ENCODE measurements at regions not wholly inside any gene's neighbourhood (a gene's known extent, or its start where the extent isn't known, plus 50 kb on each side); places are given as distances from the start of the nearest gene placed in this dataset.
A peak's percentile ranks its signal among the peaks of the same experiment; 100 is the strongest.

- intact Hi-C loops (cut with DNase I) = no loop called here
- no peaks in the 10 kb centered on the region for H3K4me1 ChIP-seq
Measured at GRCh38 chr22:49195636-49196035, 632.0 kb downstream of the BRD1 start.

DNA sequence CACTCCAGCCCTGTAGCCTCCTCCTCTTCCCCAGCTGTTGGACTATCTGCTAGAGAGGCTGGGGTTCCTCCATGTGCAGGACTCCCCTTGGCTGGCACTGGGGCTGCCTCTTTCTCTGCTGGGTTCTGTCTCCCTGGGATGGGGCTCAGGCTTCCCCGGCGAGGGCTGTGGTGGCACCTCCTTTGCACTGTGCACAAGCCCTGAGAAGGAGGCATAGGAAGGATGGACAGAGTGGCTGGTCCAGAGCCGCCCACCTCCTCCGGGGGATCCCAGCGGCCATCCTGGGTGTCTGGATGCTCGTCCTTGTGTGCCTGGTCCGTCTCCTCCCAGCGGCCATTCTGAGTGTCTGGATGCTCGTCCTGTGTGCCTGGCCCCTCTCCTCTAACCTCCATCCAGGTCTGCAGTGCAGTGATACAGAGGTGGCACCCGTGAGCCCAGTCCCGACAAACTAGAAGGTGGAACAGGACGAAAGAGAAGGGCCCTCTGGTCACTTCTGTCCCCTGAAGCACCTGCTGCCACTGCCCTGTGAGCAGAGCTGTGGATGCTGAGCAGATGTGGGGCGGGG lies 633.7 kb downstream of the BRD1 start:
- Histone ChIP-seq H3K4me1 (no peaks in the 10 kb centered on the region), H3K27ac (no peak overlapping the region), H3K36me3 (no peaks in the 10 kb centered on the region), H3K9me3 (no peaks in the 10 kb centered on the region), H3K27me3 (peaks cover 0 to 42% of the 10 kb centered on the region in 2 donors), H3K4me3 (no peak overlapping the region)
- intact Hi-C loops (cut with DNase I) = no loop called here
- DNase-seq (no peak), ATAC-seq (no peak)
- TF ChIP-seq, protein P1, sequence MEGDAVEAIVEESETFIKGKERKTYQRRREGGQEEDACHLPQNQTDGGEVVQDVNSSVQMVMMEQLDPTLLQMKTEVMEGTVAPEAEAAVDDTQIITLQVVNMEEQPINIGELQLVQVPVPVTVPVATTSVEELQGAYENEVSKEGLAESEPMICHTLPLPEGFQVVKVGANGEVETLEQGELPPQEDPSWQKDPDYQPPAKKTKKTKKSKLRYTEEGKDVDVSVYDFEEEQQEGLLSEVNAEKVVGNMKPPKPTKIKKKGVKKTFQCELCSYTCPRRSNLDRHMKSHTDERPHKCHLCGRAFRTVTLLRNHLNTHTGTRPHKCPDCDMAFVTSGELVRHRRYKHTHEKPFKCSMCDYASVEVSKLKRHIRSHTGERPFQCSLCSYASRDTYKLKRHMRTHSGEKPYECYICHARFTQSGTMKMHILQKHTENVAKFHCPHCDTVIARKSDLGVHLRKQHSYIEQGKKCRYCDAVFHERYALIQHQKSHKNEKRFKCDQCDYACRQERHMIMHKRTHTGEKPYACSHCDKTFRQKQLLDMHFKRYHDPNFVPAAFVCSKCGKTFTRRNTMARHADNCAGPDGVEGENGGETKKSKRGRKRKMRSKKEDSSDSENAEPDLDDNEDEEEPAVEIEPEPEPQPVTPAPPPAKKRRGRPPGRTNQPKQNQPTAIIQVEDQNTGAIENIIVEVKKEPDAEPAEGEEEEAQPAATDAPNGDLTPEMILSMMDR (IDR thresholded peaks at IDR 0.05) = no peak

More at GRCh38 chr22:49195636-49196035, 632.0 kb downstream of the BRD1 start:
- ATAC-seq (no peak), DNase-seq (no peak)
- Histone ChIP-seq H3K36me3 (no peaks in the 10 kb centered on the region), H3K9me3 (no peaks in the 10 kb centered on the region), H3K4me3 (no peak overlapping the region), H3K27me3 (peaks cover 0 to 46% of the 10 kb centered on the region in 2 donors), H3K27ac (no peak overlapping the region)
- TF ChIP-seq, protein P1 (IDR thresholded peaks at IDR 0.05) = no peak

DNA sequence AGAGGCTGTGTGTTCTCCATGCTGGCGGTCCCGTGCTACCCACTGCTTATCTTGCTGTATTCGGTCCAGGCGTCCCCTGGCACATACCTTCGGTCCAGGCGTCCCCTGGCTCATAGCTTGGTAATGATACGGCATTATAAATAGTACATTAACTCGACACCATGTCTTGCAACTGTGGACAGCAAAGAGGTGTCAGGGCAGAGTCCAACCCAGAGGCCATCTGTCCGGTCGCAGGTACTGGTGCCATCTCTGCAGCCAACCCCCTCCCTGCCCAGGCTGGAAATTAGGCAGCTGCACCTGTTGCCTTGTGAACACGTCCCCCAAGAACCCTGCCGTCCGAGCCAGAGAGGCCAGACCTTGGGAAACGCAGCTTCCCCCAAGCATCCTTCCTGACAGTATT lies 634.3 kb downstream of the BRD1 start:
- DNase-seq = no peak
- Histone ChIP-seq H3K27me3 (peaks cover 0 to 38% of the 10 kb centered on the region in 2 donors), H3K4me1 (no peaks in the 10 kb centered on the region), H3K9me3 (no peaks in the 10 kb centered on the region), H3K4me3 (no peak overlapping the region), H3K36me3 (no peaks in the 10 kb centered on the region), H3K27ac (no peak overlapping the region)
- TF ChIP-seq, protein P1 (IDR thresholded peaks at IDR 0.05) = no peak
- ATAC-seq = no peak
- intact Hi-C loops (cut with DNase I) = no loop called here

DNA sequence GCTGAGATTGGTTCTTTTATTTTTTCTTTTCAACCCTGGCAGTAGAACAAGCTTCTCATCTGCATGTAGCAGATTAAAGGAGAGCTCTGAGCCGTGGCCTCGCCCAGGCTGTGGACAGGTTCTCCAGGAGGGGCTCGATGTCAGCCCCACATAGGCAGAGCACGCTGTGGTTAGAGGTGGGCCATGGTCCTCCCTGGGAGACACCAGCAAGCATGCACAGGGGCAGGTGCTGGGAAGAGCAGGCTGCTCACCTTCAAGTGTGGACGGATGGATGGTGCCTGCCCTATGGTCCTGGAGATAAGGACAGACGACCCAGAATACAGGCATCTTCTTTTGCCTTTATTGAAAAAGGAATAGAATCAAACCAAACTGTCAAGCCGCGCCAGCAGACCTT lies 634.8 kb downstream of the BRD1 start:
- Histone ChIP-seq H3K4me1 (no peaks in the 10 kb centered on the region), H3K27me3 (peaks cover 0 to 36% of the 10 kb centered on the region in 2 donors), H3K9me3 (no peaks in the 10 kb centered on the region), H3K4me3 (no peak overlapping the region), H3K36me3 (no peaks in the 10 kb centered on the region), H3K27ac (no peak overlapping the region)
- ATAC-seq (no peak), DNase-seq (no peak)
- TF ChIP-seq, protein P1 (IDR thresholded peaks at IDR 0.05) = no peak
- intact Hi-C loops (cut with DNase I) = no loop called here

- ATAC-seq (no peak), DNase-seq (peak in 2 of 4 donors; percentile 12 to 36)
- Histone ChIP-seq H3K27ac (no peak overlapping the region), H3K9me3 (no peaks in the 10 kb centered on the region), H3K4me3 (no peak overlapping the region), H3K4me1 (no peaks in the 10 kb centered on the region), H3K36me3 (no peaks in the 10 kb centered on the region), H3K27me3 (peaks cover 0 to 30% of the 10 kb centered on the region in 2 donors)
- TF ChIP-seq, protein P1 (IDR thresholded peaks at IDR 0.05) = no peak
- intact Hi-C loops (cut with DNase I) = no loop called here
Measured at GRCh38 chr22:49192180-49192856, 635.4 kb downstream of the BRD1 start.

Measured in left lung (tissue), 4 donors.